Calu3 (cell line): ENCODE measurements at regions not wholly inside any gene's neighbourhood (a gene's known extent, or its start where the extent isn't known, plus 50 kb on each side); places are given as distances from the start of the nearest gene placed in this dataset.

Experiments
- BruUV-seq: library from RNA; stranded (reverse); fragments of 400-500 nt; replicated peaks from 2 replicates; lab custom pipeline; 2021; lab: Mats Ljungman, UMichigan
- CTCF ChIA-PET: fragments of 300-600 bp; sonication (Branson Sonifier 250); formaldehyde crosslinking; loops from one replicate; lab custom pipeline; 2022; ENCODE audit warnings: antibody characterized with exemption; lab: Charles Lee
- DNase-seq: peaks from one replicate; pipeline ENCODE4 v3.0.0; 2022
- H3K27ac Mint-ChIP-seq: one replicate; pipeline ENCODE4 v1.8.0; 2022; ENCODE audit warnings: mixed read lengths; ENCODE audit not compliant: unreplicated experiment
- H3K27me3 Mint-ChIP-seq: one replicate; pipeline ENCODE4 v1.8.0; 2022; ENCODE audit warnings: mixed read lengths; ENCODE audit not compliant: unreplicated experiment
- H3K36me3 Mint-ChIP-seq: one replicate; pipeline ENCODE4 v1.8.0; 2022; ENCODE audit warnings: mild to moderate bottlenecking, moderate library complexity, mixed read lengths; ENCODE audit not compliant: insufficient read depth, unreplicated experiment
- H3K4me1 Mint-ChIP-seq: one replicate; pipeline ENCODE4 v1.8.0; 2022; ENCODE audit warnings: mild to moderate bottlenecking, low read depth, mixed read lengths; ENCODE audit not compliant: unreplicated experiment
- H3K4me3 Mint-ChIP-seq: one replicate; pipeline ENCODE4 v1.8.0; 2022; ENCODE audit warnings: mild to moderate bottlenecking, low read depth, moderate library complexity, mixed read lengths; ENCODE audit not compliant: unreplicated experiment
- H3K9me3 Mint-ChIP-seq: one replicate; pipeline ENCODE4 v1.8.0; 2022; ENCODE audit warnings: low read depth, mixed read lengths; ENCODE audit not compliant: unreplicated experiment
- intact Hi-C: fragments of 100-400 bp; cut with micrococcal nuclease; formaldehyde crosslinking; loops from one replicate; pipeline ENCODE4 v1.10.0; 2022; ENCODE audit not compliant: unreplicated experiment
- TF ChIP-seq, protein P1 (sequence below): fragments of 200-600 bp; IDR thresholded peaks from one replicate; pipeline ENCODE4 v1.8.0; 2022; ENCODE audit warnings: antibody characterized with exemption; ENCODE audit not compliant: unreplicated experiment

DNA sequence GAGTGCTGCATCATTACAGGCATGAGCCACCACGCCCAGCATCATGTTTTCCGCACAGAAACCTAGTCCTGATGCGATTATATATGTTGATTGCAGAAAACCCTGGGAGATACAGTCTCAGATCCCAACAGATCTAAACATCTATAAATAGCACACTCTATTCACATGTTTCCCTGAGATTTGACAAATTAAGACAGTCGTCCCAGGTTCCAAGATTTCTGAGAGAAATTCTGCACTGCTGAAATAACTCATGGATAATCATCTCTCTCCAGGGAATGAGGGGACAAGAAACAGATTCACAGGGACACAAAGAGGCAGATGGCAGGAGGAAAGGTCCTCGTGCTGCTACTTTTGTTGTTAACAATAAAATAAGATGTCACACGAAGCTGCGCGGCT, 393.1 kb upstream of the CELF2 start:
- Mint-ChIP-seq H3K36me3 (no peaks in the 10 kb centered on the region), H3K4me1 (no peaks in the 10 kb centered on the region), H3K9me3 (peaks cover 4% of the 10 kb centered on the region), H3K27me3 (no peaks in the 10 kb centered on the region), H3K4me3 (no peak overlapping the region), H3K27ac (no peak overlapping the region)
- CTCF ChIA-PET: no interaction called here
- intact Hi-C loops: no loop called here
- TF ChIP-seq, protein P1, sequence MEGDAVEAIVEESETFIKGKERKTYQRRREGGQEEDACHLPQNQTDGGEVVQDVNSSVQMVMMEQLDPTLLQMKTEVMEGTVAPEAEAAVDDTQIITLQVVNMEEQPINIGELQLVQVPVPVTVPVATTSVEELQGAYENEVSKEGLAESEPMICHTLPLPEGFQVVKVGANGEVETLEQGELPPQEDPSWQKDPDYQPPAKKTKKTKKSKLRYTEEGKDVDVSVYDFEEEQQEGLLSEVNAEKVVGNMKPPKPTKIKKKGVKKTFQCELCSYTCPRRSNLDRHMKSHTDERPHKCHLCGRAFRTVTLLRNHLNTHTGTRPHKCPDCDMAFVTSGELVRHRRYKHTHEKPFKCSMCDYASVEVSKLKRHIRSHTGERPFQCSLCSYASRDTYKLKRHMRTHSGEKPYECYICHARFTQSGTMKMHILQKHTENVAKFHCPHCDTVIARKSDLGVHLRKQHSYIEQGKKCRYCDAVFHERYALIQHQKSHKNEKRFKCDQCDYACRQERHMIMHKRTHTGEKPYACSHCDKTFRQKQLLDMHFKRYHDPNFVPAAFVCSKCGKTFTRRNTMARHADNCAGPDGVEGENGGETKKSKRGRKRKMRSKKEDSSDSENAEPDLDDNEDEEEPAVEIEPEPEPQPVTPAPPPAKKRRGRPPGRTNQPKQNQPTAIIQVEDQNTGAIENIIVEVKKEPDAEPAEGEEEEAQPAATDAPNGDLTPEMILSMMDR: no peak
- DNase-seq: no peak
- BruUV-seq: no TSS peak

DNA sequence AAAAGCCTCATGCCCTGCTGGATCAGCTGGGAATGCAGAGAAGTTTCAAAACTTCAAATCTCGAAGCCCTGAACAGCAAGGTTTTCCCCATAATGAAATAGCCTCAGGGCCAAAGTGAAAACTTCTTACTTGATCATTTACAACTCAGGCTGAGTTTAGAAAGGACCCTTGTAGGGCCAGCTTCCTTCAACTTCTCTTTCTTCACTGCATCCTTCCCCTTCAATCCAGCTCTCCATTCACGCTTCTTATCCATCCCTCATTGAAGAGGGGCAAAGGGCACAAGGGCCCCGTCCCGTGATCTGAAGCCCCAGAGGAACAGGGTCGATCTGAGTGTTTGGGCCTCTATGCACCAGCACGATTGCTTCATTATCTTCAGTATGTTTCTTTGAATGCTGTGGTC, 392.2 kb upstream of the CELF2 start:
- Mint-ChIP-seq H3K36me3 (no peaks in the 10 kb centered on the region), H3K4me3 (no peak overlapping the region), H3K27me3 (no peaks in the 10 kb centered on the region), H3K4me1 (no peaks in the 10 kb centered on the region), H3K27ac (no peak overlapping the region), H3K9me3 (peaks cover 4% of the 10 kb centered on the region)
- BruUV-seq: no TSS peak
- TF ChIP-seq, protein P1: no peak
- intact Hi-C loops: no loop called here
- no peak for DNase-seq
- CTCF ChIA-PET: no interaction called here

DNA sequence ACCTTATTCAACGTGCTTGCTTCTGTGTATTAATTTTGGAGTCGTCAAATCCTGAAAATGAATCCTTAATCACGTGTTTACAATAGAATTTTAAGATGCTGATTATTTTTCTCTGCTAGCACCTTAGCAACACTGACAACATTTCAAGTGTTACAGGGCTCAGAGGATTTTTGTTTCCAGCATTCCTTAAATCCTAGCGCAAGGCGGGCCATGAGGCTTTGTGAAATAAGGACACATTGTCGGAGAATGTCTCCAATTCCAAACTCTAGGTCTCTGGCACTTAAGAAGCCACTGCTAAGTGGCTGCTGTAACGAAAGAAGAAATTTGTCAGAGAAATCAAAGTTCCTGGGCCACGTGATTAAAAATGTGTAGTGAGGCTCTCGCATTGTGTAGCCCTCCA, 390.9 kb upstream of the CELF2 start:
- Mint-ChIP-seq H3K9me3 (peaks cover 5% of the 10 kb centered on the region), H3K27me3 (no peaks in the 10 kb centered on the region), H3K36me3 (no peaks in the 10 kb centered on the region), H3K27ac (no peak overlapping the region), H3K4me1 (no peaks in the 10 kb centered on the region), H3K4me3 (no peak overlapping the region)
- DNase-seq: no peak
- BruUV-seq: no TSS peak
- intact Hi-C loops: no loop called here
- TF ChIP-seq, protein P1: no peak
- CTCF ChIA-PET: no interaction called here

DNA sequence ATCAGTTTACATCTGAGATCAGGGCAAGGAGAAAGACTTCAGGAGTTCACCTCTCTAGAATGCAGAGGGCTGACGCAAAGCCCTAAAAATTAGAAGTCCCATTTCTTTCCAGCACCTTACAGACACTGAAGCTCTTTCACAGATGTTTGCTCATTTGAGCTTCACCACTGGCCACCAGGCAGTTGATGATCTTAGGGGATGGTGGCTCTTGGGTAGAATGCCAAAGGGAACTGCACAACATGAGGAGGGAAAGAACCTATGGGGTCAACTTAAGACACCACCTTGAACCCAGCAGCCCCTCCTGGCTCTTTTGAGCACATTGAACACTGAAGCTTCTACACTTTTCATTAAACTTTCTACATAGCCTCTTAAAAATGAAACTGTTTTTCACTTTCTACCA, 390.3 kb upstream of the CELF2 start:
- no peak for DNase-seq
- Mint-ChIP-seq H3K27ac (no peak overlapping the region), H3K4me3 (no peak overlapping the region), H3K27me3 (no peaks in the 10 kb centered on the region), H3K4me1 (no peaks in the 10 kb centered on the region), H3K36me3 (no peaks in the 10 kb centered on the region), H3K9me3 (peaks cover 4% of the 10 kb centered on the region)
- intact Hi-C loops: no loop called here
- CTCF ChIA-PET: interaction anchor here (0.6 kb wide), 1 partner anchor 559 kb away, joined by 3 read pairs; no protein-coding TSS in a partner anchor
- TF ChIP-seq, protein P1: no peak
- BruUV-seq: no TSS peak
